Panc1 (cell line): ENCODE measurements at regions not wholly inside any gene's neighbourhood (a gene's known extent, or its start where the extent isn't known, plus 50 kb on each side); places are given as distances from the start of the nearest gene placed in this dataset.

Source experiments
- ATAC-seq: fragments of 200-7000 bp; cut with Tn5 transposase; 2 replicates; pipeline ENCODE4 v1.9.1; 2020; ENCODE audit warnings: mild to moderate bottlenecking, moderate library complexity
- BruUV-seq: library from RNA; stranded (reverse); fragments of 400-500 nt; replicated peaks from 2 replicates; lab custom pipeline; 2021; lab: Mats Ljungman, UMichigan
- CTCF ChIA-PET: fragments of 300-600 bp; sonication (Branson Sonifier 250); formaldehyde crosslinking; loops from one replicate; lab custom pipeline; 2022; ENCODE audit warnings: antibody characterized with exemption; lab: Charles Lee
- POLR2A ChIA-PET: fragments of 300-600 bp; sonication (Branson Sonifier 250); formaldehyde crosslinking; loops from one replicate; lab custom pipeline; 2022; ENCODE audit warnings: antibody characterized with exemption; lab: Charles Lee
- DNase-seq: peaks from one replicate; pipeline ENCODE4 v3.0.0-alpha.2; 2010; ENCODE audit warnings: low read depth, low spot score
- H3K27ac ChIP-seq: 2 replicates; pipeline ENCODE4 v1.5.1; 2011; ENCODE audit warnings: mild to moderate bottlenecking, low read length, inconsistent platforms
- H3K27me3 ChIP-seq: fragments of 200-500 bp; sonication (Bioruptor generic); 2 replicates; pipeline ENCODE4 v1.6.0; 2014; ENCODE audit warnings: low read length, inconsistent platforms; ENCODE audit not compliant: control insufficient read depth, insufficient read depth
- H3K36me3 ChIP-seq: fragments of 200-500 bp; sonication (Bioruptor generic); 2 replicates; pipeline ENCODE4 v1.5.1; 2014; ENCODE audit warnings: inconsistent platforms, mild to moderate bottlenecking, low read length, moderate library complexity; ENCODE audit not compliant: control insufficient read depth, insufficient read depth
- H3K4me1 ChIP-seq: 2 replicates; pipeline ENCODE4 v1.5.1; 2011; ENCODE audit warnings: inconsistent platforms, mild to moderate bottlenecking, low read length, moderate library complexity; ENCODE audit not compliant: control insufficient read depth, insufficient read depth
- H3K4me3 ChIP-seq, 2 experiments: 2 replicates each; pipeline ENCODE4 v1.5.1; 2011 to 2012; ENCODE audit warnings: low read depth in 2 of 2, low read length in 2 of 2, mild to moderate bottlenecking in 2 of 2, inconsistent platforms in 1 of 2, moderate library complexity in 1 of 2
- H3K9me3 ChIP-seq: fragments of 200-500 bp; sonication (Bioruptor generic); 2 replicates; pipeline ENCODE4 v1.5.1; 2014; ENCODE audit warnings: low read depth, mild to moderate bottlenecking, inconsistent platforms, low read length, moderate library complexity; ENCODE audit not compliant: control insufficient read depth, insufficient read depth
- CTCF ChIP-seq: fragments of 450-650 bp; IDR thresholded peaks from 2 replicates; pipeline ENCODE4 v1.5.1; 2017; ENCODE audit warnings: mild to moderate bottlenecking
- POLR2AphosphoS5 ChIP-seq: IDR thresholded peaks from 2 replicates; pipeline ENCODE4 v1.6.1; 2012; ENCODE audit warnings: mild to moderate bottlenecking, low read depth, low read length, moderate library complexity
- REST ChIP-seq, 2 experiments: IDR thresholded peaks; 2 replicates each; pipeline ENCODE4 v1.6.1; 2011 to 2012; ENCODE audit warnings: low read depth in 2 of 2, control low read depth in 1 of 2, low read length in 1 of 2, mild to moderate bottlenecking in 1 of 2, moderate library complexity in 1 of 2; ENCODE audit not compliant: insufficient read depth in 1 of 2
- SIN3A ChIP-seq: IDR thresholded peaks from 2 replicates; pipeline ENCODE4 v1.6.1; 2012; ENCODE audit warnings: low read depth, mild to moderate bottlenecking, low read length, moderate library complexity, borderline replicate concordance; ENCODE audit not compliant: insufficient read depth
- TCF7L2 ChIP-seq: IDR thresholded peaks from 2 replicates; pipeline ENCODE4 v1.6.1; 2011; ENCODE audit warnings: mild to moderate bottlenecking, low read depth, low read length, inconsistent platforms
- in situ Hi-C: cut with HindIII; loops from 2 replicates; pipeline ENCODE4 v1.10.0; 2016; ENCODE audit warnings: low sequenced_read_pairs, low pct_unique_long_range_greater_than_20kb
- intact Hi-C: fragments of 100-400 bp; cut with micrococcal nuclease; formaldehyde crosslinking; loops from one replicate; pipeline ENCODE4 v1.10.0; 2022; ENCODE audit not compliant: unreplicated experiment

GRCh38 chr16:65827231-65827630, 539.3 kb upstream of the CDH5 start:
- intact Hi-C loops (no loop called here), in situ Hi-C loops (no loop called here)
- no peak overlapping the region for H3K4me3 ChIP-seq
- no TSS peak for BruUV-seq
- no peaks in the 10 kb centered on the region for H3K4me1 ChIP-seq
- TF ChIP-seq REST (IDR thresholded peaks at IDR 0.05; ENCODE audit: insufficient read depth in 1 of 2, low read depth in 2 of 2, low read length in 1 of 2), result no peak
- TF ChIP-seq TCF7L2, result no peak
- TF ChIP-seq CTCF, result no peak
- TF ChIP-seq POLR2AphosphoS5, result no peak
- no peak for TF ChIP-seq SIN3A
- no peaks in the 10 kb centered on the region for H3K27me3 ChIP-seq
- POLR2A ChIA-PET, result no interaction called here
- CTCF ChIA-PET, result no interaction called here
- no peaks in the 10 kb centered on the region for H3K36me3 ChIP-seq
- ATAC-seq, result no peak
- DNase-seq, result no peak
- no peaks in the 10 kb centered on the region for H3K9me3 ChIP-seq
- no peak overlapping the region for H3K27ac ChIP-seq

GRCh38 chr16:65825191-65825856, 541.2 kb upstream of the CDH5 start:
- intact Hi-C loops, result no loop called here
- no TSS peak for BruUV-seq
- in situ Hi-C loops, result no loop called here
- TF ChIP-seq CTCF (no peak), TCF7L2 (no peak), POLR2AphosphoS5 (no peak), SIN3A (no peak), REST (IDR thresholded peaks at IDR 0.05; ENCODE audit: insufficient read depth in 1 of 2, low read depth in 2 of 2, low read length in 1 of 2) (no peak)
- Histone ChIP-seq H3K9me3 (no peaks in the 10 kb centered on the region), H3K27me3 (no peaks in the 10 kb centered on the region), H3K4me1 (no peaks in the 10 kb centered on the region), H3K36me3 (no peaks in the 10 kb centered on the region), H3K4me3 (no peak overlapping the region), H3K27ac (no peak overlapping the region)
- ChIA-PET CTCF (no interaction called here), POLR2A (no interaction called here)
- DNase-seq, result no peak
- ATAC-seq, result no peak
